Activated CD8-positive, alpha-beta memory T cell treated with anti-CD3 and anti-CD28 coated beads, Interleukin-2, amount 10 ng/mL, durations not matched to agents 7 days and 5 days (primary cell): ENCODE measurements at regions not wholly inside any gene's neighbourhood (a gene's known extent, or its start where the extent isn't known, plus 50 kb on each side); places are given as distances from the start of the nearest gene placed in this dataset.
A peak's percentile ranks its signal among the peaks of the same experiment; 100 is the strongest.

Experiments
- ATAC-seq: fragments of 150-1000 bp; cut with Tn5 transposase; one replicate; pipeline ENCODE4 v1.10.0; 2021; ENCODE audit warnings: moderate library complexity
- CTCF ChIA-PET: fragments of 350-600 bp; sonication (Branson Sonifier 250); formaldehyde crosslinking; loops from one replicate; lab custom pipeline; 2021; ENCODE audit warnings: antibody characterized with exemption; lab: Charles Lee
- DNase-seq: peaks from one replicate; pipeline ENCODE4 v3.0.0-alpha.2; 2020
- H3K27ac Mint-ChIP-seq: one replicate; pipeline ENCODE4 v1.8.0; 2021; ENCODE audit warnings: mild to moderate bottlenecking, mixed read lengths
- H3K27me3 Mint-ChIP-seq: one replicate; pipeline ENCODE4 v1.8.0; 2021; ENCODE audit warnings: mixed read lengths
- H3K36me3 Mint-ChIP-seq: one replicate; pipeline ENCODE4 v1.8.0; 2021; ENCODE audit warnings: mild to moderate bottlenecking, mixed read lengths
- H3K4me1 Mint-ChIP-seq: one replicate; pipeline ENCODE4 v1.8.0; 2021; ENCODE audit warnings: mixed read lengths
- H3K4me3 Mint-ChIP-seq: one replicate; pipeline ENCODE4 v1.8.0; 2021; ENCODE audit warnings: mild to moderate bottlenecking, moderate library complexity, mixed read lengths
- H3K9me3 Mint-ChIP-seq: one replicate; pipeline ENCODE4 v1.8.0; 2022; ENCODE audit warnings: low read depth, mixed read lengths

DNA sequence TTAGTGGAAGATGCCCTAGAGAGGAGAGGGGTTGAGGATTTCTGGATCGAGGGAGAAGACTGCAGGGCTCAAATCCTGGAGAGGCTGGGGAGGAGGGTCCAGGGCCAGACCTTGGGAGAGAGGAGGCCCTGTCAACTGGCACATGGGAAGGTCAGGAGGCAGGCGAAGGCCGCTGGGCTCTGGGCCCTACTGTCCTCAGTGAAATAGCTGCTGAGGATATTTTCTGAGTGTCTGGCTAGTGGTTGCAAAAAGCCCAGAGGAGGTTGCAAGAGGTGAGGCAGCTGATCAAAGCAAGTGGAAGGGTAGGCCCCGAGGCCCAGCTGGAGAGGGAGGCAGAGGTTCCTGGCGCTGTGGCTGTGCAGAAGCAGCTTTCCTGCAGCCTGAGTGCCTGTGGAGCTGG lies 103.4 kb upstream of the MLN start:
- H3K4me3 Mint-ChIP-seq: no peak overlapping the region
- peaks cover 72% of the 10 kb centered on the region for H3K4me1 Mint-ChIP-seq
- no peaks in the 10 kb centered on the region for H3K27me3 Mint-ChIP-seq
- DNase-seq: no peak
- H3K36me3 Mint-ChIP-seq: peaks cover 11% of the 10 kb centered on the region
- H3K9me3 Mint-ChIP-seq: no peaks in the 10 kb centered on the region
- H3K27ac Mint-ChIP-seq: peak overlapping the region; percentile 95
- ATAC-seq: no peak
- CTCF ChIA-PET: interaction anchor here (4.4 kb wide), 1 partner anchor 47 kb away, joined by 32 read pairs; no protein-coding TSS in a partner anchor

DNA sequence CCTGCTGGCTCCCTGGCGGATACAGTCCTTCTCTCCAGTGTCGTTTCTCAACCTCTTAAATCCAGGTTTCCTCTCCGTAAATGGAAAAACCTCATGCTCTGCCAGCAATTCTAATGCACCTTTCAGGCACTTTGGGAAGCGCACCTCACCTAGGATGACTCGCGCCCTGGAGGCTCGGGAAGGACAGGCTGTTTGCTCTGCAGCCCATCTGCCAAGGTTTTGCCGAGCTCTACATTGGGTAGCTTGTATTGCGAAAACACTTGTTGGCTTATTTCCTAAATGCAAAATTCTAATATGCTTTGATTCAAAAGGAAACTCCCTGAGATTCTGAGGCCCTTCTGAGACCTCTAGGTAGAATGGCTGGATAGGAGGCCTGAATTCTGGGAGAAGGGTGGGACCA lies 102.6 kb upstream of the MLN start:
- Mint-ChIP-seq H3K36me3 (peaks cover 13% of the 10 kb centered on the region), H3K27ac (peak overlapping the region; percentile 95), H3K4me3 (no peak overlapping the region), H3K27me3 (no peaks in the 10 kb centered on the region), H3K4me1 (peaks cover 72% of the 10 kb centered on the region), H3K9me3 (no peaks in the 10 kb centered on the region)
- CTCF ChIA-PET: interaction anchor here (4.4 kb wide), 1 partner anchor 46 kb away, joined by 32 read pairs; no protein-coding TSS in a partner anchor
- no peak for ATAC-seq
- DNase-seq: no peak

DNA sequence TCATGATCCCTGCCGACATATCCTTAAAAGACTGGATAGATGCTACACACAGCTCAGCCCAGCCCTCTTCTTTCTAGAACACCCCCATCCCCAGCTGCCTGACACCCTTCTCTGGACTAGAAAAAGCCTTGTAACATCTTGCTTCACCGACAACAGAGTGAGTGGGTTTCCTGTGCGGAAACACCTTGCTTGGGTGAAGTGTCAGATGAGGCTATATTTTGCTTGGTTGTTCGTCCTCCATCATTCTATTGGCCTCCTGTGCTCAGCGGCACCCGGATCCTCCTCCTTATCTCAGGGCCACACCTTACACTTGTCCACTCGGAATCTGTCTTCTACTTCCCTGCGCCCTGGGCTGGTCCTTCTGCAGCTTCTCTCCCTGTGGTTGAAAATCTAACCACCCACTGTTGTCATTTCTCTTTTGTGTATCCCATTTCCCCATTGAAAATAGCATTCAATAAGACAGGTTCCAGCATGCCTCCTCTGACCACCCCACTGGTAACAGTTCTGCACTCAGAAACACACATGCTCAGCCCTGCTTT lies 101.3 kb upstream of the MLN start:
- Mint-ChIP-seq H3K4me3 (peak overlapping the region; percentile 82), H3K4me1 (peaks cover 79% of the 10 kb centered on the region), H3K27ac (peak overlapping the region; percentile 95), H3K9me3 (no peaks in the 10 kb centered on the region), H3K27me3 (no peaks in the 10 kb centered on the region), H3K36me3 (peaks cover 13% of the 10 kb centered on the region)
- ATAC-seq (peak; percentile 63), DNase-seq (peak; percentile 88)
- CTCF ChIA-PET: interaction anchor here (1.1 to 4.4 kb wide), 13 partner anchors 8 to 134 kb away, joined by 3 to 32 read pairs (median 6); partner anchors contain the start of gene LEMD2

DNA sequence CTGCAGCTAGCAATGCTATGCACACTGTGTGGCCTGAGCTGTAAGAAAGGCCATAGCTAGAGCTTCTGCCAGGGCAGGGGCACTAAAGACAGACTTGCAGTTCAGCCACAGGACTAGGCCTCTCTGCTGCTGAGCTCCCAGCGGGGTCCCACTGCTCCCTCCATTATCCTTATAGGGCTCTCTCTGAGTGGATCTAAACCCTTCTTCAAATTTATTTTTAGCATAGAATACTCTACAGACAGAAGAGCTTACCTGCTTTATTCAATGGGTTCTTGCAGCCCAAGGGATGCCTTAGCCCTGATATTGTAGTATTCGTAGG lies 100.9 kb upstream of the MLN start:
- H3K4me1 Mint-ChIP-seq: peaks cover 79% of the 10 kb centered on the region
- peak overlapping the region; percentile 95 for H3K27ac Mint-ChIP-seq
- CTCF ChIA-PET: interaction anchor here (1.1 to 4.4 kb wide), 13 partner anchors 8 to 133 kb away, joined by 3 to 32 read pairs (median 6); partner anchors contain the start of gene LEMD2
- peak overlapping the region; percentile 82 for H3K4me3 Mint-ChIP-seq
- no peaks in the 10 kb centered on the region for H3K27me3 Mint-ChIP-seq
- ATAC-seq (no peak), DNase-seq (no peak)
- no peaks in the 10 kb centered on the region for H3K9me3 Mint-ChIP-seq
- peaks cover 13% of the 10 kb centered on the region for H3K36me3 Mint-ChIP-seq

DNA sequence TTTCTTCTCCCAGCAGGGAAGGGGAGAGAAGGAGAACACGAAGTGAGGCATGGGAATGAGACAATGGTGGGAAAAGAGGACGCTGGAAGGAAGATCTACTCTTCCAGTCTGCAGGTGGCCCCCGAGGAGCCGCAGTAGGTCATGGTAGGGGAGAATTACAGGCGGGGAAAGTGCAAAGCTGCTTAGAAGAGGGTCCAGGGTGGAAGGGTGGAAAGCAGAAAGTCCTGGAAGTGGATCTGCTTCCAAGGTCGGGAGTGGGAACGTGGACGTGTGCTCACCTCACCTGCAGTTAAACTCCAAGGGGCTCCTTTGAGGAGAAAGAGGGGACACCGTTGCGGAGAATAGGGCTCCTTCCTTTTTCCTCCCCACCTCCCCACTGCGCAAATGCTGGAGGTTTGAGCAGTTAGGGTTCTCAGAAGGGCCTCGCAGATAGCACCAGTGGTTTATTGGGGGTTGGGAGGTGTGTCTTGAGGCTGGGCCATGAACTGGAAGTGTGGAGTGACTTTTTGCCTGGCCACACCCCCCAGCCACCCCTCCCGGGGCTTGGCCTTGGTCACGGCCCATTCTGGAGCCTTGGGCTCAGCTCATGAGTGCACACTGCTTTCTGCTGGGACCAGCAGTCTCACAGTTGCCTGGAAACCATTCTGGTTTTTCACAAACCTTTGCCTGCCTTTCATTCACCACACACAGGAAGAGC lies 100.4 kb upstream of the MLN start:
- peaks cover 79% of the 10 kb centered on the region for H3K4me1 Mint-ChIP-seq
- DNase-seq (peak; percentile 99), ATAC-seq (peak; percentile 89)
- CTCF ChIA-PET: interaction anchor here (1.1 to 4.4 kb wide), 13 partner anchors 9 to 133 kb away, joined by 3 to 32 read pairs (median 6); partner anchors contain the start of gene LEMD2
- peaks cover 13% of the 10 kb centered on the region for H3K36me3 Mint-ChIP-seq
- H3K27ac Mint-ChIP-seq: peak overlapping the region; percentile 95
- peak overlapping the region; percentile 82 for H3K4me3 Mint-ChIP-seq
- H3K9me3 Mint-ChIP-seq: no peaks in the 10 kb centered on the region
- H3K27me3 Mint-ChIP-seq: no peaks in the 10 kb centered on the region

DNA sequence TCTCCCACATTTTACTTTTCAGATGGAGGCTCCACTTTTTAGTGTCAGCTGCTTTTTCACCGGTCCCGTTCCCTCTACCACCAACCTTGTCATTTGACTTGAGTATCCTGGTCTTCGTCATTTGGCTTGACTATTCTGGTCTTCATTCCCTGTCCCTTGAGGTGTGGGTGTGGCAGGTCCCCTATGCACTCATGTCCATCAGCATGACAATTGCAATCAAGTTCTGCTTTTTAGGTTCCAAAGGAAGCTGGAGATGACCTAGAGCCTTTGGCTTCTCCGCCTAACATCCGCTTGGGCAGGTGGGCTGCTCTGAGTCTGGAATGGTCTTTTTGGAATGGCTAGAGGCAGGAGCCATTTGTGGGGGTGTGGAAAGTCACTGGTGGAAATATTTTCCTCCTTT lies 99.8 kb upstream of the MLN start:
- Mint-ChIP-seq H3K4me1 (peaks cover 77% of the 10 kb centered on the region), H3K27ac (peak overlapping the region; percentile 95), H3K36me3 (peaks cover 13% of the 10 kb centered on the region), H3K4me3 (peak overlapping the region; percentile 82), H3K9me3 (no peaks in the 10 kb centered on the region), H3K27me3 (no peaks in the 10 kb centered on the region)
- CTCF ChIA-PET: interaction anchor here (1.5 to 4.4 kb wide), 6 partner anchors 8 to 121 kb away, joined by 3 to 32 read pairs (median 9); no protein-coding TSS in a partner anchor
- DNase-seq (no peak), ATAC-seq (no peak)

DNA sequence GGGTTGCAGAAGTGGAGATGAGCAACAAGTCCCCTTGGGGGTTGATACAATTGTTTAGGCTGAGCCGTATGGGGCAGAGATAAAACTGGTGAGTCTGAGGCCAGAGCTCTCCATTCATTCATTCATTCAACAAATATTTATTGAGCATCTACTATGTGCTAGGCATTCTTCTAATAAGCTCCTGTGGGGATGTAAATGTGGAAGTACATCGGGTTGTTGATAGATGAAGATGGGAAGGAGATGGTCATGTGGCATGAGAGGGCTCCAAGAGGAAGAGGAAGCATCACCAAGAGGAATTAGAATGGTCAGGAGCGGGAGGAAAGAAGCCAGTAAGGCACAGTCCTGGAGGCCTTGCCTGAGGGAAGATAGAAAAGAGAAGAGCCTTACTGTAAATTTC lies 98.7 kb upstream of the MLN start:
- DNase-seq: no peak
- Mint-ChIP-seq H3K4me1 (peaks cover 72% of the 10 kb centered on the region), H3K4me3 (no peak overlapping the region), H3K9me3 (no peaks in the 10 kb centered on the region), H3K27me3 (no peaks in the 10 kb centered on the region), H3K36me3 (peaks cover 12% of the 10 kb centered on the region), H3K27ac (no peak overlapping the region)
- CTCF ChIA-PET: interaction anchor here (0.7 to 1.5 kb wide), 2 partner anchors 12 to 15 kb away, joined by 3 read pairs; no protein-coding TSS in a partner anchor
- ATAC-seq: no peak

DNA sequence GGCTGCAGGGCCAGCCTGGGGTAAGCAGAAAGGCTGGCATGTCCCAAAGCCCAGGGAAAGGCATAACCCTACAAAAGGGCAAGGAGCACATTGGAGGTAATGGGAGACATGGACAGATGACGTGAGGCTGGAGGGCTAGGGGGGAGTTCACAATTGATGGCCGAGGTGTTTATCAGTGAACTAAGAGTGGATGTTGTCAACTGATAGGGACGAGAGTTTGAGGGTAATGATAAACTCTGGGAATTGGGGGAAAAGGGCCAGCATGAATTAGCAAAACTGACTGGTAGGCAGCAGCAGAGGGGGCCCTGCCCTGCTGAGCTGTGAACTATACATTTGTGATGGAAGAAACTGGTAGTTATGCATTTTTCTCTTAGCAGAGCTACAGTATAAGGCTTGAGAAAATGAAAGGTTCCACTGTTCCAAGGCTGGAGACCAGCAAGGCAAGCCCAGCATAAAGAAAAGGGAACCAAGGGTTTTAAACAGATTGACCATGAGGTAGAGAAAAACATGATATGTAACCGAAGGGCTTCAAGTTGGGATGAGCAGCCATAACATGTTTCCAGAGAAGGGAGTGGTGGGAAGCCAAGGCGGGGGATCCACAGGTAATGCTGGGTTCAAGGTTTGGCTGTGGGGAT lies 98.1 kb upstream of the MLN start:
- H3K4me3 Mint-ChIP-seq: no peak overlapping the region
- CTCF ChIA-PET: interaction anchor here (0.7 to 1.5 kb wide), 2 partner anchors 13 to 16 kb away, joined by 3 read pairs; no protein-coding TSS in a partner anchor
- H3K27ac Mint-ChIP-seq: no peak overlapping the region

DNA sequence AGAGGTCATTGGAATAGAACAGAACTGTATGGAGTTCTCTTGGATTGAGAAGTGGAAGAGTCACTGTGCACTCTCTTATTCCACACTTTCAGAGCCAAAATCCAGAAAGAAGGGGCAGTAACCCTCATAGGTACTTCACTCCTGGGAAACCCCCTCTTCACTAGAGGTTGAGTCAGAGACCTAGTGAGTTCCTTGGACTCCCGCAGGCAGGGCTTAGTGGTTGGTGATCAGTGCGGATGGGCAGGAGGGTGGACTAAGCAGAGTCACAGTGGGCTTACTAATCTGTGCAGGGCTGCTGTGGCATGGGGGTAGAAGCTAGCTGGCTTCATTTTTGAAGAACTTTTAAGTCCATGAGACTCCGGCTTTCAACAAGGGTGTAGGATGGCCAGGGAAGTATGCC lies 95.0 kb upstream of the MLN start:
- no peak for DNase-seq
- CTCF ChIA-PET: interaction anchor here (1.0 kb wide), 1 partner anchor 59 kb away, joined by 3 read pairs; no protein-coding TSS in a partner anchor
- H3K27ac Mint-ChIP-seq: no peak overlapping the region
- H3K27me3 Mint-ChIP-seq: no peaks in the 10 kb centered on the region
- H3K4me1 Mint-ChIP-seq: peaks cover 74% of the 10 kb centered on the region
- no peaks in the 10 kb centered on the region for H3K9me3 Mint-ChIP-seq
- H3K4me3 Mint-ChIP-seq: no peak overlapping the region
- ATAC-seq: no peak
- peaks cover 11% of the 10 kb centered on the region for H3K36me3 Mint-ChIP-seq

More for the DNA sequence above, 98.1 kb upstream of the MLN start:
- Mint-ChIP-seq H3K4me1 (peaks cover 72% of the 10 kb centered on the region), H3K27me3 (no peaks in the 10 kb centered on the region), H3K9me3 (no peaks in the 10 kb centered on the region), H3K36me3 (peaks cover 11% of the 10 kb centered on the region)
- DNase-seq (no peak), ATAC-seq (no peak)

DNA sequence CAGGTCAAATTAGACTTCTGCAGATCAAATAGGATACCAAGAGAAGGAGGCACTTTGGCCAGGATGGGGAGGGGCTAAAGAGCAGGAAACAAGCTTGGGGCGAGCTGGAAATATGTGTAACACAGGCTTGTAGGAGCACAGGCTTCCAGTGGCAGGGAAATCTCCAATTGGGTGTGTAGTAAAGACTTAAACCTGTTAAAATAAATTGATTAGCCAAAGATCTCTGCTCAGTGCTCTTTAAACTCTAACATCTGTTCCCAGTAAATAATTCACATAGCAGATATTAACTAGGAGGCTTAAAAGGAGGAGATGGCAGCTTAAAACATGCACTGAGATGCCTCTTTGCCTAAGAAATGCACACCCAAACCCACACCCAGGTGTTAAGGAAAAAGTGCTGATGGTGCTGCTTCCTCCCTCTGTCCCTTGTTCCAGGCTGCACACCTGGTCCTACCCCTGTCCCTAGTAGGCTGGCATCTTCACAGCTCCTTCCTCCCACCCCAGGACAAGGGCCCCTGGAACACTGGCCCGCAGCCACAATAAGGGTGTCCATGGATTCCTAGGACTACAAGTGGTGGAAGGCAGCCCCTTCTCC lies 93.5 kb upstream of the MLN start:
- ATAC-seq (no peak), DNase-seq (no peak)
- peaks cover 2% of the 10 kb centered on the region for H3K36me3 Mint-ChIP-seq
- peaks cover 1% of the 10 kb centered on the region for H3K27me3 Mint-ChIP-seq
- H3K9me3 Mint-ChIP-seq: no peaks in the 10 kb centered on the region
- H3K27ac Mint-ChIP-seq: no peak overlapping the region
- CTCF ChIA-PET: interaction anchor here (0.7 to 1.3 kb wide), 4 partner anchors 14 to 151 kb away, joined by 3 read pairs; no protein-coding TSS in a partner anchor
- H3K4me1 Mint-ChIP-seq: peaks cover 62% of the 10 kb centered on the region
- H3K4me3 Mint-ChIP-seq: no peak overlapping the region

DNA sequence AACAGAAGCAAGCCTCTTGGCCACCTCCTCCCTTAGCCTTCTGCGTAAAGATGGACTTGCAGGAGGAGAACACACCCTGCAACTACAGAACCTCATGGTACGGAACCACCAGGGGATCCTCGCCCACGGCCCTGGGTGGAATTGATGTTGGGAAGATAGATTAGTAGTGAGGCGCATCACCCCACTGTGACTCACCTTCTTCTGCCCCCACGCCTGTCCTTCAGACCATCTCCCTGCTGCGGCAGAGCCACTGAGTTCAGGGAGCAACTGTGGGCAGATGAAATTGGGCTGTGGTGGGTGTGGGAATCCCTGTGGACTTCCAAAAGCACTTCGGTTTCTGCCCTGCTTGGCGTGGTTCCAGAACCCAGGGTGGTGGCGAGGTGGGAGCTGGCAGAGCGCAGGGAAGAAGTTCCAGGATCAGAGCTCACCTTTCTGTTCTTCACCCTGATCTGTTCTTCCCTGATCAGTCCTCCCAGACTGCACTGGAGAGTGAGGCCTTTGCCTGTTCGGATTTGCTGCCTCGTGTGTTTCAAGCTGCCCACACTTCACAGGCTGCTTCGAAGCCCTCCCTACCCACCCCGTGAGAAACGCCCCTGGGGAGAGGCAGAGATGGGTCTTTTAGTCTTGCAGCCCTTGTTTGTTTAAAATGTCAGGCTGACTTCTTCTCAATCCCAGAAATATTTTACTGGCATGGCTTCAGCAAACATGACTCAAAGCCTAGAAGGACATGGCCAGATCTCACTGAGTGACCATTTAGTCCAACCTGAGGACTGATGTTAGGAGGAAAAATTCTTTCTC lies 92.8 kb upstream of the MLN start:
- H3K27ac Mint-ChIP-seq: peak overlapping the region; percentile 45
- ATAC-seq: no peak
- no peak overlapping the region for H3K4me3 Mint-ChIP-seq
- H3K27me3 Mint-ChIP-seq: peaks cover 8% of the 10 kb centered on the region
- H3K36me3 Mint-ChIP-seq: no peaks in the 10 kb centered on the region
- no peaks in the 10 kb centered on the region for H3K9me3 Mint-ChIP-seq
- CTCF ChIA-PET: interaction anchor here (0.7 to 2.1 kb wide), 6 partner anchors 8 to 151 kb away, joined by 3 to 9 read pairs (median 3); no protein-coding TSS in a partner anchor
- no peak for DNase-seq
- H3K4me1 Mint-ChIP-seq: peaks cover 56% of the 10 kb centered on the region

DNA sequence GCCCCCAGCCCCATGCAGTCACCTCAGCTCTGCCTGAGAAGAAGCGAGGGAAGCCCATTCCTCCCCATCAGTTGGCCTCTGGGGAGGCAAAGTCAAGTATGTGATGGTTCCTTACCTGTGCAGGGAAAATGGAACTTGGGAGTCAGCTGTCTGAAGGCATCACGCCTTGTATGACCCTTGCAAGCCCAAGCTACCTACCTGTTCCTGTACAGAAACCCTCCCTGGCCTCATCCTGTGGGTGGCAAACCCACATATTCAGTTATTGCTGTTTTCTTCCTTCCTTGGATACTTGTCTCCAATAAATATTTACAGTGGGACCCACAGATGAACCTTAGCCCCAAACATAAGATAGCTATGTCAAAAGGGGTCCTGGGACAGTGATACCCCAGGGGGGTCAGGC lies 92.2 kb upstream of the MLN start:
- no peak overlapping the region for H3K4me3 Mint-ChIP-seq
- CTCF ChIA-PET: interaction anchor here (0.7 to 2.1 kb wide), 6 partner anchors 8 to 43 kb away, joined by 3 to 9 read pairs (median 4); no protein-coding TSS in a partner anchor
- DNase-seq: peak; percentile 56
- no peaks in the 10 kb centered on the region for H3K36me3 Mint-ChIP-seq
- peaks cover 13% of the 10 kb centered on the region for H3K27me3 Mint-ChIP-seq
- H3K4me1 Mint-ChIP-seq: peaks cover 51% of the 10 kb centered on the region
- H3K27ac Mint-ChIP-seq: peak overlapping the region; percentile 87
- H3K9me3 Mint-ChIP-seq: no peaks in the 10 kb centered on the region
- no peak for ATAC-seq
